Vagina (tissue), 2 donors: ENCODE measurements at regions not wholly inside any gene's neighbourhood (a gene's known extent, or its start where the extent isn't known, plus 50 kb on each side); places are given as distances from the start of the nearest gene placed in this dataset.

Experiments
- DNase-seq, 2 donors: peaks; one replicate each; pipeline ENCODE4 v3.0.0-alpha.2; 2017; ENCODE audit errors: extremely low spot score in 2 of 2
- H3K27ac ChIP-seq: fragments of 200-600 bp; sonication (generic); one replicate; pipeline ENCODE4 v1.5.1; 2019
- H3K27me3 ChIP-seq: fragments of 200-600 bp; sonication (generic); one replicate; pipeline ENCODE4 v1.5.1; 2019
- H3K36me3 ChIP-seq, 2 donors: fragments of 200-600 bp; sonication (generic); one replicate each; pipeline ENCODE4 v1.5.1; 2017 to 2019
- H3K4me1 ChIP-seq: fragments of 200-600 bp; sonication (generic); one replicate; pipeline ENCODE4 v1.5.1; 2019
- H3K4me3 ChIP-seq, 2 donors: fragments of 200-600 bp; sonication (generic); 1 replicate in 1 of 2; 2 replicates in 1 of 2; pipeline ENCODE4 v1.5.1; 2016 to 2019
- H3K9me3 ChIP-seq: fragments of 200-600 bp; sonication (generic); one replicate; pipeline ENCODE4 v1.5.1; 2019
- POLR2A ChIP-seq, 2 donors: fragments of 450-650 bp; IDR thresholded peaks; one replicate each; pipeline ENCODE4 v1.6.1; 2017; ENCODE audit warnings: antibody characterized with exemption in 2 of 2, mild to moderate bottlenecking in 2 of 2, moderate library complexity in 2 of 2
- POLR2AphosphoS5 ChIP-seq, 2 donors: sonication (generic); formaldehyde crosslinking; IDR thresholded peaks; one replicate each; pipeline ENCODE4 v1.9.0; 2017; ENCODE audit warnings: antibody characterized with exemption in 2 of 2, mild to moderate bottlenecking in 2 of 2, low read depth in 1 of 2; ENCODE audit not compliant: insufficient read depth in 1 of 2
- intact Hi-C: fragments of 100-400 bp; cut with DNase I; formaldehyde crosslinking; loops from one replicate; pipeline ENCODE4 v1.15.1; 2023
- TF ChIP-seq, protein P1 (sequence below), 3 experiments: fragments of 450-650 bp in 2 of 3; fragments of 200-600 bp in 1 of 3; sonication (generic) in 1 of 3; IDR thresholded peaks; one replicate each; pipeline ENCODE4 v1.5.1; 2017 to 2019; ENCODE audit warnings: antibody characterized with exemption in 3 of 3, mild to moderate bottlenecking in 2 of 3, moderate library complexity in 2 of 3

DNA sequence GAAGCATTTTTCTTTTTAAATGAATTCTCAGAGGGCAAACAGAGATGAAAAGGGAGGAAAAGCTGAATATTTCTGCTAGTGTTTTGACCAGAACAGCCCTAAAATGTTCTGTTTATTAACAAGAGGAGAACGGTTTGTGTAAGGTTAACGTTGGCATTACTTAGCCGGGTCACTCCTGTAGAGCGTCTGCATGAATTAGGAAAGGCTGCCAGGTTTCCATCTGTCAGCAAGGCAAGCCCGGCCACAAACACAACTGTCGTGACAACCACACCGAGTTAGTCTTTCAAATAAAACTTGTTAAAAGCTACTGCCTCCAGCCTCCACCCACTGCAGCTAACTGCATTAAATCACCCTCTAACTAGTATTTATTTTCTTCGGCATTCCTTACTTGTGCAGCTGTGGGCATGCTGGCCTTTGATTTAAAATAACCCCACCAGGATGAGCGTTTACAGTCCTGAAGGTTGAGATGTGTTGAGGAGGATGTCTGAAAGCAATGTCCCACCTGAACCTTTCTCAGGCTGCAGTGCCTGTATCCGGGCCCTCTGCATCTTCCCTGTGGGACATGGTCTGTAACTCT, 527.9 kb downstream of the FGF9 start:
- TF ChIP-seq, protein P1, sequence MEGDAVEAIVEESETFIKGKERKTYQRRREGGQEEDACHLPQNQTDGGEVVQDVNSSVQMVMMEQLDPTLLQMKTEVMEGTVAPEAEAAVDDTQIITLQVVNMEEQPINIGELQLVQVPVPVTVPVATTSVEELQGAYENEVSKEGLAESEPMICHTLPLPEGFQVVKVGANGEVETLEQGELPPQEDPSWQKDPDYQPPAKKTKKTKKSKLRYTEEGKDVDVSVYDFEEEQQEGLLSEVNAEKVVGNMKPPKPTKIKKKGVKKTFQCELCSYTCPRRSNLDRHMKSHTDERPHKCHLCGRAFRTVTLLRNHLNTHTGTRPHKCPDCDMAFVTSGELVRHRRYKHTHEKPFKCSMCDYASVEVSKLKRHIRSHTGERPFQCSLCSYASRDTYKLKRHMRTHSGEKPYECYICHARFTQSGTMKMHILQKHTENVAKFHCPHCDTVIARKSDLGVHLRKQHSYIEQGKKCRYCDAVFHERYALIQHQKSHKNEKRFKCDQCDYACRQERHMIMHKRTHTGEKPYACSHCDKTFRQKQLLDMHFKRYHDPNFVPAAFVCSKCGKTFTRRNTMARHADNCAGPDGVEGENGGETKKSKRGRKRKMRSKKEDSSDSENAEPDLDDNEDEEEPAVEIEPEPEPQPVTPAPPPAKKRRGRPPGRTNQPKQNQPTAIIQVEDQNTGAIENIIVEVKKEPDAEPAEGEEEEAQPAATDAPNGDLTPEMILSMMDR (IDR thresholded peaks at IDR 0.05) = no peak
- no peak for TF ChIP-seq POLR2A (IDR thresholded peaks at IDR 0.05)
- no peak for TF ChIP-seq POLR2AphosphoS5 (IDR thresholded peaks at IDR 0.05; ENCODE audit: insufficient read depth in 1 of 2, low read depth in 1 of 2)
- no peak for DNase-seq
- Histone ChIP-seq H3K4me1 (peaks cover 16% of the 10 kb centered on the region), H3K36me3 (no peaks in the 10 kb centered on the region), H3K27me3 (no peaks in the 10 kb centered on the region), H3K9me3 (no peaks in the 10 kb centered on the region), H3K27ac (peak overlapping the region; percentile 31), H3K4me3 (peak overlapping the region; percentile 5 to 11)
- intact Hi-C loops = no loop called here

GRCh38 chr13:22200440-22200839, 529.6 kb downstream of the FGF9 start:
- Histone ChIP-seq H3K27ac (no peak overlapping the region), H3K4me1 (peaks cover 16% of the 10 kb centered on the region), H3K9me3 (no peaks in the 10 kb centered on the region), H3K27me3 (no peaks in the 10 kb centered on the region), H3K36me3 (no peaks in the 10 kb centered on the region), H3K4me3 (no peak overlapping the region)
- DNase-seq = no peak
- TF ChIP-seq, protein P1 (IDR thresholded peaks at IDR 0.05) = no peak
- TF ChIP-seq POLR2A (IDR thresholded peaks at IDR 0.05) (no peak), POLR2AphosphoS5 (IDR thresholded peaks at IDR 0.05; ENCODE audit: insufficient read depth in 1 of 2, low read depth in 1 of 2) (no peak)
- intact Hi-C loops = no loop called here

DNA sequence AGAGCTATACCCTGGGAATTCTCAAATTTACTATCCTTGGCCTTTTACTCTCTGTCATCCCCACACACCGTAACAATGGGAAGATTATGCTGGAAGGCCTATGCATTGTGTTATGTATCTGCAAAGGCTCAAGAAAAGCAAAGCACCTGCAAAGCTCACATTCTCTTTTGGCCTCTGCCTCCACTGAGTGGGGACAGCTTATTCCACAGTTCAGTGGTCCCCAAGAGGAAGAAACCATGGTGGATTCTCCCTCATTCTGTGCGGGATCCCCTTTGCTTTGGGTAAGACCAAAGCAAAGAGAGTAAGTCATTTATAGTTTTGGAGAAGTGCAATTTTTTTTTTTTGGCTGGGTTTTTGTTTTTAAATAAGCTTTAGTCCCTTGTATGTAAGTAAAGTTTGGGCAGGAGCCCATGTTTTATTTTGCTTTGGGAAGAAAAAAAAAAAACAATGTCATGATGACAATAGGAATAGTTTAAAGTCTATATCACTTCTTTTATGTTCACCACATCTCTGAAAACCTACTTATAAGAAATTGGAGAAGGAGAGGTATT, 530.6 kb downstream of the FGF9 start:
- Histone ChIP-seq H3K4me3 (no peak overlapping the region), H3K27me3 (no peaks in the 10 kb centered on the region), H3K36me3 (no peaks in the 10 kb centered on the region), H3K4me1 (peaks cover 16% of the 10 kb centered on the region), H3K9me3 (no peaks in the 10 kb centered on the region), H3K27ac (no peak overlapping the region)
- no peak for TF ChIP-seq POLR2A (IDR thresholded peaks at IDR 0.05)
- TF ChIP-seq, protein P1 (IDR thresholded peaks at IDR 0.05) = no peak
- no peak for TF ChIP-seq POLR2AphosphoS5 (IDR thresholded peaks at IDR 0.05; ENCODE audit: insufficient read depth in 1 of 2, low read depth in 1 of 2)
- no peak for DNase-seq
- intact Hi-C loops = no loop called here

- no peak overlapping the region for H3K4me3 ChIP-seq
- H3K27me3 ChIP-seq = no peaks in the 10 kb centered on the region
- no peak for DNase-seq
- no peaks in the 10 kb centered on the region for H3K4me1 ChIP-seq
- no peaks in the 10 kb centered on the region for H3K36me3 ChIP-seq
- H3K27ac ChIP-seq = no peak overlapping the region
- intact Hi-C loops = no loop called here
- no peaks in the 10 kb centered on the region for H3K9me3 ChIP-seq
- TF ChIP-seq POLR2A (IDR thresholded peaks at IDR 0.05) = no peak
- no peak for TF ChIP-seq POLR2AphosphoS5 (IDR thresholded peaks at IDR 0.05; ENCODE audit: insufficient read depth in 1 of 2, low read depth in 1 of 2)
- TF ChIP-seq, protein P1 (IDR thresholded peaks at IDR 0.05) = no peak
These were observed 539.5 kb downstream of the FGF9 start for GRCh38 chr13:22210134-22210930.

GRCh38 chr13:22211876-22212275, 541.0 kb downstream of the FGF9 start:
- no peaks in the 10 kb centered on the region for H3K4me1 ChIP-seq
- no peaks in the 10 kb centered on the region for H3K9me3 ChIP-seq
- no peaks in the 10 kb centered on the region for H3K36me3 ChIP-seq
- TF ChIP-seq, protein P1 (IDR thresholded peaks at IDR 0.05) = no peak
- no peak overlapping the region for H3K27ac ChIP-seq
- intact Hi-C loops = no loop called here
- no peaks in the 10 kb centered on the region for H3K27me3 ChIP-seq
- H3K4me3 ChIP-seq = no peak overlapping the region
- no peak for DNase-seq
